Mucosa of gallbladder (tissue), 1 donor: ENCODE measurements at regions not wholly inside any gene's neighbourhood (a gene's known extent, or its start where the extent isn't known, plus 50 kb on each side); places are given as distances from the start of the nearest gene placed in this dataset.
"Not testable (repeated sequence)": the region's sequence is repeated elsewhere in the genome, so short reads cannot be mapped to it uniquely, and the experiment has no call there.

Experiments used
- DNase-seq: peaks from one replicate; pipeline ENCODE4 v3.0.0-alpha.2; 2020; ENCODE audit warnings: low spot score
- donor health status: DM: no; HTN: no; CAD: no.

GRCh38 chr12:127503246-127503645, 763.7 kb upstream of the TMEM132C start:
- DNase-seq = no peak

- DNase-seq = not testable (repeated sequence)
These were observed 763.0 kb upstream of the TMEM132C start for GRCh38 chr12:127503996-127504395.

- no peak for DNase-seq
These were observed 762.1 kb upstream of the TMEM132C start for GRCh38 chr12:127504874-127505273.

DNA sequence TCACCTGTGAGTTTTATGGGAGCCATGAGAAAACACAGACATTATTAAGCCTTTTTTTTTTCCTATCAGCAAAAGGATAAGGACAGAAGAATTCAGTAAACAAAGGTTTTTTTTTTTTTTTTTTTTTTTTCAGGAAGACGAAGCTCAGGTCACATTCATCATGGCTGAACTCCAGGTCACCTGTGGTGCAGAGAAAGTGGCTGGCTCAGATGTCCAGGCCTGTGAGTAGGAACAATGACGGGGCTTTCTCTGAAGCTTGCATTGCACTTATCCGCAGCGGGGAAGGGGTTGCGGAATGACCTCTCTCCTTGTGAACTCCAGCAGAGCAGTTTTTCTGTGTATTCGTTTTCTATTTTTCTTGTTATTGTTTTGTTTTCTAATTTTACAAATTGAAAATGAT, 759.6 kb upstream of the TMEM132C start:
- no peak for DNase-seq

DNA sequence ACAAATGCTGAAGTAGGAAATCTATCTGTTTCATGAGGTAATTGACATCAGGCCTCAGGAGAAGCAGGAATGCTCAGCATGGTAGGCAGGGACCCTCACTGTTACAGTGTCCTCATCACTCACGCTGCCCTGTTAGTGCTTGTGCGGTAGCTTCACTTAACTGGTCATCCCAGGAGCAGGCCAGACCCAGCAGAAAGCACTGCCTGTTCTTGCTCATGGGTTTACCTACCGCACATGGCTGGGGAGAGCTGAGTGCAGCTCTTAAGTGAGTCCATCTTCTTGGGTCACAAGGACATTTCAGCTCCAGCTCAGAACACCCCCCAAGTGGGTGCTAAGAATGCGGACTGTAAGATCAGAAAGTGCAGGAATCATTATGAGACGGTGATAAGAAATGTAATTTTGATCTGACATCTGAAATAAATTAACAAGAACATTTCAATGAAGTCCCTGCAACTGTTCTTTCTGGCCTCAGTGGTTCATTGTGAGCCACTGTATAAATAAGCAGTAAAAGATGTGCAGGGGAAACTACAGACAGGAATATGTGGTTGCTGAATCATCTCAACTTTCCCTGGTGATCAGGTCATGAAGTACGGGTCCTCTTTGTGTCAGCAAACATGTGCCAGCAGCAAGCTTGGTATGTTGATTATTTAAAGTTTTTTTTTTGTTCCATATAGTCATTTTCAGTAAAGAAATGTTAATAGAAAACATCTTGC, 757.7 kb upstream of the TMEM132C start:
- no peak for DNase-seq

DNA sequence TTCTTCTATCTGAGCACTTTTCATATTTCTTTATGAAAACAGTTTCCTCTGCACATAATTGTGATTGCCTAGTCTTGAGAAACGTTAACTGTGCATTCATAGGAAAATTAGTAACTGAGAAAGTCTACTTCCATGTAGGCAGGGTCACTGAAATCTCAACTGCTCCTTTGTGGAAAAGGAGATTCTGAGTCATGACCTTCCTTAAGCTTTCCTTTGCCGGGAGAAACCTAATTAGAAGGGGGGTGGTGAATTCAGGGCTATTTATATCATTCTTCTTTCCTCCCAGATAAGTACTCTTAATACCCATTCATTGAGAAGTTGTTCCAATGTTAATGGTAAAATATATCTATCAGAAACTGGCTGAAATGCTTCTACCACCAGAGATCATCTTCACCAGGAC, 751.0 kb upstream of the TMEM132C start:
- no peak for DNase-seq

DNA sequence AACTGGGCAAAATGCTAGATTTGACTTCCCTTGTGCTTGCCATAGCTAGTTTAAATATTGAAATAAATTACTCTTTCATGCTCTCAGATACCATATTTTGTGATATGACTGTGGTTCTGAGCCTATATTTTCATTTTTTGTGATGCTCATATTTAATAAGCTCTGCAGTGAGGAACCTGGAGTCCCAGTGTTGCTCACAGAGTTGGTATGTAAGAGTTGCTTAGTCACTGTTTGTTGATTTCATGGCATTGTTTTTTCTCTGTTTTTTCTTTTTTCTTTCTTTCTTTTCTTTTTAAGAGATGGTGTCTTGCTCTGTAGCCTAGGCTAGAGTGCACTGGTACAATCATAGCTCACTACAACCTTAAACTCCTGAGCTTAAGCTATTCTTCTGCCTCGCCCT, 750.5 kb upstream of the TMEM132C start:
- no peak for DNase-seq

GRCh38 chr12:127519779-127520178, 747.2 kb upstream of the TMEM132C start:
- DNase-seq = no peak

DNA sequence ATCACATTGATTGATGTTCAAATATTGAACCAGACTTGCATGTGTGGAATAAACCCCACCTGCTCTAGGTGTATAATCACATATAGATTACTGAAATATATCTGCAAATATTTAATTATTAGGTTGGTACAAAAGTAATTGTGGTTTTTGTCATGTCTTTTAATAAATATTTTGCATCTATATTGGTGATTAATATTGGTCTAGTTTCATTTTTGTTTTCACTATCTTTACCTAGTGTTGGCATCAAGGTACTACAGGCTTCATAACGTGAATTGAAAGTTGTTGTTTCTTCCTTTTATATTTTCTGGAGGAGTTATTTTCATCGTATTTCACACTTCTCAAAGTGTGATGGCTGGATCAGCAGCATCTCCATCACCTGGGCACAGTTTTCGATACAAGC, 740.0 kb upstream of the TMEM132C start:
- no peak for DNase-seq

- DNase-seq = no peak
These were observed 738.4 kb upstream of the TMEM132C start for GRCh38 chr12:127528551-127528950.

DNA sequence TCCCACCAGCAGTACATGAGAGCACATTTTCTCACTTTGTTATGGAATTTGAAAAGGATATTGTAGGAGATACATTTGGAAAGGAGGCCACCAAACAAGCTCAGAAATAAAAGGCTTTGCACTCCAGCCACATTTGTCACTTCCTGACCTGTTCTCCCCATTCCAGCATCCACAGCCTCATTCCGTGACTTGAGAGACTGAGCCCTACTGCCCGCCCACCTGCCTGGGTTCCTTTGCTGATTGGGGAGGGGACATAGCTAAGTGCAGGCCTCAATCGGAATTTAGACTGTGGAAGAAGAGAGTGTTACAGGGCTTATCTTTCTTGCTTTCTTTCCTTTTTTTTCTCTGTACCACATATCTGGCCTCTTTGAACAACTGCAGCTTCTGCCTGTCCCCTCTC, 735.4 kb upstream of the TMEM132C start:
- DNase-seq = no peak

DNA sequence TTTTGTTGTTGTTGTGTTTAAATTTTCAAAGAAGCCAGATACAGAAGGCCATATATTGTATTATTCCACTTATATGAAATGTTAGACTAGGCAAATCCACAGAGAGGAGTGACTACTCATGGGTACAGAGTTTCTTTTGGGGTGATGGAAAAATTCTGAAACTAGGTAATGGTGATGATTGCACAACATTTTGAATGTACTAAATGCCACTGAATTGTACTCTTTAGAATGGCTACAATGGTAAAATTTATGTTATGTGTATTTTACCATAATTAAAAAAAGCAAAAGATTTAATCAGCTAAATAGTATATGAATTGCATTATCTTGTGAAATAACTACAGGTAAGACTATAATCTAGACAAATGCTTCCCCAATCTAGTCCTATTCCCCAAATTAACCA, 733.6 kb upstream of the TMEM132C start:
- no peak for DNase-seq

- no peak for DNase-seq
These were observed 730.0 kb upstream of the TMEM132C start for GRCh38 chr12:127536833-127537428.

GRCh38 chr12:127538316-127538715, 728.7 kb upstream of the TMEM132C start:
- DNase-seq = no peak

DNA sequence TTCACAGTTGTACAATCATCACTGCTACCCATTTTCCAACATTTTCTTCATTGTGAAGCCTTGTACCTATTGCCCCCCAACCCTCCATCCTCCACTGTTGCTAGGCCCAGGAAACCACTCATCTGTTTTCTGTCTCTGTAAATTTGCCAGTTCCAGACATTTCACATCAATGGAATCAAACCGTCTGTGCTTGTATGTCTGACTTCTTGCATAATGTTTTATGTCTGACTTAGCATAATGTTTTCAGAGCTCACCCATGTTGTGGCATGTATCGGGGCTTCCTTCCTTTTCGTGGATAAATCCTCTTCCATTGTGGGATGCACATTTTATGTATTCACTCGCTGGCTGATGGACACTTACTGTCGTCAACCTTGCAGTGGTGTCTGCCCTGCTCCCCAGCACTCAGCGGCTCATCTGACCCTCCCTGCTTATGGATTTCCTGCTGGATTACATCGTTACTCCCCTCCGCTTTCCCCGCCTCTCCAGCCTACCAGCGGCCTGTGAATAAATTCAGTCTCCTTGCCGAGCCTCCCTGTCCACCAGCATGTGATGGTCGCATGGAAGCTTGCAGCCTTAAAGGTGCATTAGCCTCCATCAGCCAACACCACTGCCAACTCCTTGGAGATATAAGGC, 727.6 kb upstream of the TMEM132C start:
- no peak for DNase-seq

DNA sequence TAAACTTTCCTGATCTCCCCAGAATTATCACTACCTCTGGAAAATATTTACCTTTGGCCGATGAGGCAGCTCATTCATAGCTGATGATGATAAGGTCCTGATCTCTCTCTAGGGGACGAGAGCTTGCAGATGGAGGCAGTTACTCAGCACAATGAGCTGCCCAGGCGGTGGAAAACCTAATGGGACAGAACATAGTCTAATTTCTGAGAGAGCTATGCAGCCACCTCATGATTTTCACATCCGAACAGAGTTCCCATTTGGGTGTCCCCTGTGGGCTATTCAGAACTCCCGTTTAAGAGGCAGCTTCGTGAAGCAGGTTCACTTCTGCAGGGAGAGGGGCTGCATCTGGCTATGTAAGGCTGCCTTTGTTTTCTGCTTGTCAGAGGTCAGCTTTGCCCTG, 724.6 kb upstream of the TMEM132C start:
- DNase-seq = no peak

DNA sequence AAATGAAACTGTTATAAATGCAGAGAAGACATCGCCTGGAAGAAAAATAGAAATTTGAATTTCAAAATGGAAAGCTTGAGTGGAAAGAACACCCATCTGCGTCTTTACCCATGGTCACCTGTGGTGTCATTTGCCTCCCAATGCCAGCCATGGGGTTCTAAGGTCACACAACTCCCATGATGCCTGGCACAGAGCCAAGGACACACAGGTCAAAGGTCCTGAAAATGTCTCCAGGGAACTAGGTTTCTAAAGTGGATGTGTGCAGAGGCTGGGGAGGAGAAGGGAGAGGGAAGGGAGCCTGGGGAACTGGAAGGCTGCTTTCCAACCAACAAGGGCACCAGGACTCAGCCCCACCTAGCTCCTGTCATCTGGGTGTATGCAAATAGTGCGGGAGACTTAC, 724.0 kb upstream of the TMEM132C start:
- DNase-seq = no peak

DNA sequence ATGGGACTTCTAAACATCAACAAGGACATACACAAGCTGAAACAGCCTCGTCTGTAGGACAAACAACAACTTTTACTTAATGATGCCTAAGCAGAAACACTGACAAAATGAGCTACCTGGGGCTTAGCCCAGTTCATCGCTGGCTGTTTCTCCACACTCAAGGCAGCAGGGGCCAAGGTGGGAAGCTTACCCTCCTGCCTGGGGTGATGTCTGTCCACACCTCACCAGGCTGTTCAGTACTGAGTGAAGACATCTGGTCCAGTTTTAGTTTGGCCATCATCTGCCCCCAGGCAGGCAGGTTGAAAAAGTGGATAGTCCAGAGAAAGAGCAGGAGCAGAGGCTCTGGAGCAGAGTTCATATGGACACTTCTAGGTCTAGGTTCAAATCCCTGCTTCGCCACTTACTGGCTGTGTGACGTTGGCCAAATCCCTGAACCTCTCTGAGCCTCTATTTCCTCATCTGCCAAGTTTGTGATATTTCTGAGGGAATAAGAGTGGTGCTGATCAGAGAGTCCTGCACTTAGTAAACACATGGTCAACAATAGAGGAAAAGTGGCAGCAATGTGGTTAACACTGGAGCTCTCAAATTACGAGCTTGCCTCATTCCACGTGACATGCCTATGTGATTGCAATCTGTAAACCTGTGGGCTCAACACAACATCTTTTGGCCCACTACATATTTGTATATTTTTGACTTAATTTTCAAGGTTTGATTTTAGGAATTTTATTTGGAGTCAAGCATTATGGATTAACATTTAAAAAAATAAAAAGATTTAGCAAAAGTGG, 720.1 kb upstream of the TMEM132C start:
- no peak for DNase-seq

DNA sequence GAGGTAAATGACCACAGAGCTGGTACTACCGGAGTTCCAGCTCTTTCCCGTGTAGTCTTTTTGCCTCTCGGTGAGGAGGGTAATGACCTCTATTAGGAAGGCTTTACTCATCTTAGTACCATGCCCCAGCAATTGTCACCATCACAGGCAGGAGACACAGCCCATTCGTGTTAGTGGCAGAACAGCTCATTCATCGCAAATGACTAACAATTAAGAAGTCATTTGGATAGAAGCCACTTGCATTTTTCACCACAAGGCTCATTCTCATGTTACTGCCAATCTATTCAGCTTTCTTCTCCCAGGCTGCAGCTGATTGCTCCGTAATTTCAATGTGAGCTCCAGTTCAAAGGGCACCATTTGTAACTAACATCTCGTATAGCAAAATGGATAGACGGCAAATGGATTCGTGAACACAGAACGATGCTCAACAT, 718.8 kb upstream of the TMEM132C start:
- DNase-seq = no peak

DNA sequence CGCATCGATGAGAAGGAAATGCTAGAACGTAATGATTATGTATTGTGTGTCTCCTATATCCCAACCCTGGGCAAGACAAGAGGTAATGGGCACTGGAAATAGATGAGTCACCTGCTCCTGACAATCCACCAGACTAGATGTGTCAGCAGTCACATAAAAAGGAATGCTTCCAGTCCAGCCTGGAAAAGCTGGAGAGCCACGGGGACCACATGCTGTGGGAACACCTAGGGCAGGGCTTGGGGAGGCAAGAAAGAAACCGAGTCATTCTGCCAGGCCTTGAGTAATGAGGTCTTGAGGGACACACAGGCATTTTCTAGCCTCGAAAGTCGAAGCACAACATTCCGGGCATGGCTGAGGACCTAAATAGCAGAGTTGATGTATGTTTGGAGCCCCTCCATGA, 716.7 kb upstream of the TMEM132C start:
- DNase-seq = no peak

- DNase-seq = no peak
These were observed 714.1 kb upstream of the TMEM132C start for GRCh38 chr12:127552838-127553237.

- DNase-seq = no peak
These were observed 711.9 kb upstream of the TMEM132C start for GRCh38 chr12:127555071-127555470.
